GM19324 (cell line): ENCODE measurements at regions not wholly inside any gene's neighbourhood (a gene's known extent, or its start where the extent isn't known, plus 50 kb on each side); places are given as distances from the start of the nearest gene placed in this dataset.
A peak's percentile ranks its signal among the peaks of the same experiment; 100 is the strongest.
"Not testable (repeated sequence)": the region's sequence is repeated elsewhere in the genome, so short reads cannot be mapped to it uniquely, and the experiment has no call there.

Source experiments
- ATAC-seq: cut with Tn5 transposase; IDR thresholded peaks from one replicate; pipeline ENCODE4 v1.9.1; 2021; ENCODE audit warnings: mild to moderate bottlenecking, moderate library complexity; ENCODE audit not compliant: unreplicated experiment, low FRiP score

- ATAC-seq = peak; percentile 62
Measured at GRCh38 chr6:125354649-125355048, 52.9 kb upstream of the HDDC2 start.

GRCh38 chr6:125356884-125357283 lies 55.1 kb upstream of the HDDC2 start:
- ATAC-seq = peak; percentile 63

GRCh38 chr6:125357515-125358256 lies 55.9 kb upstream of the HDDC2 start:
- ATAC-seq = peak; percentile 43

- ATAC-seq = no peak
Measured at GRCh38 chr6:125358898-125359297, 57.1 kb upstream of the HDDC2 start.

- ATAC-seq = no peak
Measured at GRCh38 chr6:125361868-125362267, 60.1 kb upstream of the HDDC2 start.

- no peak for ATAC-seq
Measured at GRCh38 chr6:125363039-125363823, 61.5 kb upstream of the HDDC2 start.

- ATAC-seq = no peak
Measured at GRCh38 chr6:125363824-125364165, 62.0 kb upstream of the HDDC2 start.

- ATAC-seq = no peak
Measured at GRCh38 chr6:125365230-125365629, 63.5 kb upstream of the HDDC2 start.

GRCh38 chr6:125367036-125367782 lies 65.4 kb upstream of the HDDC2 start:
- ATAC-seq = no peak

GRCh38 chr6:125370343-125370742 lies 68.6 kb upstream of the HDDC2 start:
- ATAC-seq = no peak

- no peak for ATAC-seq
Measured at GRCh38 chr6:125375013-125375412, 73.2 kb upstream of the HDDC2 start.

GRCh38 chr6:125375821-125376220 lies 74.1 kb upstream of the HDDC2 start:
- no peak for ATAC-seq

- no peak for ATAC-seq
Measured at GRCh38 chr6:125377621-125378020, 75.9 kb upstream of the HDDC2 start.

GRCh38 chr6:125379174-125379573 lies 77.4 kb upstream of the HDDC2 start:
- ATAC-seq = no peak

GRCh38 chr6:125380474-125380873 lies 78.7 kb upstream of the HDDC2 start:
- ATAC-seq = no peak

GRCh38 chr6:125386337-125386736 lies 84.6 kb upstream of the HDDC2 start:
- ATAC-seq = not testable (repeated sequence)

- no peak for ATAC-seq
Measured at GRCh38 chr6:125392682-125393081, 90.9 kb upstream of the HDDC2 start.

- ATAC-seq = peak; percentile 79
Measured at GRCh38 chr6:125393449-125393858, 91.7 kb upstream of the HDDC2 start.

- ATAC-seq = no peak
Measured at GRCh38 chr6:125406741-125407140, 105.0 kb upstream of the HDDC2 start.

GRCh38 chr6:125414507-125414906 lies 112.7 kb upstream of the HDDC2 start:
- no peak for ATAC-seq

- ATAC-seq = no peak
Measured at GRCh38 chr6:125415913-125416312, 114.1 kb upstream of the HDDC2 start.
